C4-2B (cell line): ENCODE measurements at regions not wholly inside any gene's neighbourhood (a gene's known extent, or its start where the extent isn't known, plus 50 kb on each side); places are given as distances from the start of the nearest gene placed in this dataset.
A peak's percentile ranks its signal among the peaks of the same experiment; 100 is the strongest.

Source experiments
- H3K27ac ChIP-seq: fragments of 450-650 bp; 2 replicates; pipeline ENCODE4 v1.5.1; 2017
- CTCF ChIP-seq: fragments of 450-650 bp; conservative IDR thresholded peaks from 2 replicates; pipeline ENCODE4 v1.5.1; 2017; ENCODE audit warnings: mild to moderate bottlenecking
- ZFX ChIP-seq: fragments of 450-650 bp; IDR thresholded peaks from 2 replicates; pipeline ENCODE4 v1.6.1; 2017

- peak; percentile 20; the same call in 1 of the 2 replicates for TF ChIP-seq CTCF
- no peak for TF ChIP-seq ZFX
- no peak overlapping the region for H3K27ac ChIP-seq
Measured at GRCh38 chr3:22671848-22672247, 531.3 kb upstream of the UBE2E2 start.

- TF ChIP-seq CTCF (no peak), ZFX (no peak)
- H3K27ac ChIP-seq: no peak overlapping the region
Measured at GRCh38 chr3:22684739-22685138, 518.4 kb upstream of the UBE2E2 start.

GRCh38 chr3:22685597-22685996 lies 517.5 kb upstream of the UBE2E2 start:
- TF ChIP-seq CTCF (peak; percentile 49), ZFX (no peak)
- H3K27ac ChIP-seq: no peak overlapping the region

GRCh38 chr3:22691407-22691806 lies 511.7 kb upstream of the UBE2E2 start:
- H3K27ac ChIP-seq: no peak overlapping the region
- TF ChIP-seq ZFX (no peak), CTCF (no peak)

GRCh38 chr3:22691856-22692628 lies 511.1 kb upstream of the UBE2E2 start:
- TF ChIP-seq CTCF (no peak), ZFX (no peak)
- no peak overlapping the region for H3K27ac ChIP-seq

- no peak overlapping the region for H3K27ac ChIP-seq
- TF ChIP-seq CTCF (no peak), ZFX (no peak)
Measured at GRCh38 chr3:22700876-22701275, 502.3 kb upstream of the UBE2E2 start.

GRCh38 chr3:22704166-22704565 lies 499.0 kb upstream of the UBE2E2 start:
- TF ChIP-seq CTCF: no peak
- TF ChIP-seq ZFX: no peak
- H3K27ac ChIP-seq: no peak overlapping the region
